ENCODE measurements at regions not wholly inside any gene's neighbourhood (a gene's known extent, or its start where the extent isn't known, plus 50 kb on each side); places are given as distances from the start of the nearest gene placed in this dataset.

GRCh38 chr2:111236025-111236424, 115.3 kb downstream of the BCL2L11 start:
- Histone ChIP-seq H3K4me3 (ENCODE audit: low read depth in 2 of 2, low read length in 2 of 2) (no peak overlapping the region), H3K27me3 (ENCODE audit: control insufficient read depth, insufficient read depth, low read length) (no peaks in the 10 kb centered on the region), H3K9me3 (ENCODE audit: control insufficient read depth, insufficient read depth, low read depth, low read length) (peaks cover 5% of the 10 kb centered on the region; the same call in 1 of the 2 replicates), H3K4me1 (ENCODE audit: control insufficient read depth, insufficient read depth, low read length) (no peaks in the 10 kb centered on the region), H3K27ac (ENCODE audit: low read length) (no peak overlapping the region), H3K36me3 (ENCODE audit: control insufficient read depth, insufficient read depth, low read length) (no peaks in the 10 kb centered on the region)
- 0 out of 2 replicates have a peak, but pooled peaks have one; percentile 38 for ATAC-seq
- ChIA-PET POLR2A (no interaction called here), CTCF (no interaction called here)
- DNase-seq (ENCODE audit: low read depth, low spot score) = no peak
- in situ Hi-C loops (cut with HindIII; ENCODE audit: low pct_unique_long_range_greater_than_20kb, low sequenced_read_pairs) (no loop called here), intact Hi-C loops (cut with micrococcal nuclease; ENCODE audit: unreplicated experiment) (no loop called here)
- TF ChIP-seq TCF7L2 (IDR thresholded peaks at IDR 0.05; ENCODE audit: low read depth, low read length) = no peak
- no peak for TF ChIP-seq CTCF (IDR thresholded peaks at IDR 0.05)
- TF ChIP-seq, protein P1, sequence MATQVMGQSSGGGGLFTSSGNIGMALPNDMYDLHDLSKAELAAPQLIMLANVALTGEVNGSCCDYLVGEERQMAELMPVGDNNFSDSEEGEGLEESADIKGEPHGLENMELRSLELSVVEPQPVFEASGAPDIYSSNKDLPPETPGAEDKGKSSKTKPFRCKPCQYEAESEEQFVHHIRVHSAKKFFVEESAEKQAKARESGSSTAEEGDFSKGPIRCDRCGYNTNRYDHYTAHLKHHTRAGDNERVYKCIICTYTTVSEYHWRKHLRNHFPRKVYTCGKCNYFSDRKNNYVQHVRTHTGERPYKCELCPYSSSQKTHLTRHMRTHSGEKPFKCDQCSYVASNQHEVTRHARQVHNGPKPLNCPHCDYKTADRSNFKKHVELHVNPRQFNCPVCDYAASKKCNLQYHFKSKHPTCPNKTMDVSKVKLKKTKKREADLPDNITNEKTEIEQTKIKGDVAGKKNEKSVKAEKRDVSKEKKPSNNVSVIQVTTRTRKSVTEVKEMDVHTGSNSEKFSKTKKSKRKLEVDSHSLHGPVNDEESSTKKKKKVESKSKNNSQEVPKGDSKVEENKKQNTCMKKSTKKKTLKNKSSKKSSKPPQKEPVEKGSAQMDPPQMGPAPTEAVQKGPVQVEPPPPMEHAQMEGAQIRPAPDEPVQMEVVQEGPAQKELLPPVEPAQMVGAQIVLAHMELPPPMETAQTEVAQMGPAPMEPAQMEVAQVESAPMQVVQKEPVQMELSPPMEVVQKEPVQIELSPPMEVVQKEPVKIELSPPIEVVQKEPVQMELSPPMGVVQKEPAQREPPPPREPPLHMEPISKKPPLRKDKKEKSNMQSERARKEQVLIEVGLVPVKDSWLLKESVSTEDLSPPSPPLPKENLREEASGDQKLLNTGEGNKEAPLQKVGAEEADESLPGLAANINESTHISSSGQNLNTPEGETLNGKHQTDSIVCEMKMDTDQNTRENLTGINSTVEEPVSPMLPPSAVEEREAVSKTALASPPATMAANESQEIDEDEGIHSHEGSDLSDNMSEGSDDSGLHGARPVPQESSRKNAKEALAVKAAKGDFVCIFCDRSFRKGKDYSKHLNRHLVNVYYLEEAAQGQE (IDR thresholded peaks at IDR 0.05; ENCODE audit: insufficient read depth in 1 of 2, low read depth in 2 of 2, low read length in 1 of 2) = no peak
- TF ChIP-seq POLR2AphosphoS5 (IDR thresholded peaks at IDR 0.05; ENCODE audit: low read depth, low read length) = no peak
- no peak for TF ChIP-seq SIN3A (IDR thresholded peaks at IDR 0.05; ENCODE audit: borderline replicate concordance, insufficient read depth, low read depth, low read length)
- BruUV-seq (replicated peaks) = no TSS peak

GRCh38 chr2:111238296-111238695, 117.6 kb downstream of the BCL2L11 start:
- in situ Hi-C loops (cut with HindIII; ENCODE audit: low pct_unique_long_range_greater_than_20kb, low sequenced_read_pairs) = no loop called here
- intact Hi-C loops (cut with micrococcal nuclease; ENCODE audit: unreplicated experiment) = no loop called here
- POLR2A ChIA-PET = no interaction called here
- BruUV-seq (replicated peaks) = no TSS peak
- TF ChIP-seq TCF7L2 (IDR thresholded peaks at IDR 0.05; ENCODE audit: low read depth, low read length) = no peak
- TF ChIP-seq, protein P1 (IDR thresholded peaks at IDR 0.05; ENCODE audit: insufficient read depth in 1 of 2, low read depth in 2 of 2, low read length in 1 of 2) = no peak
- TF ChIP-seq POLR2AphosphoS5 (IDR thresholded peaks at IDR 0.05; ENCODE audit: low read depth, low read length) = no peak
- TF ChIP-seq SIN3A (IDR thresholded peaks at IDR 0.05; ENCODE audit: borderline replicate concordance, insufficient read depth, low read depth, low read length) = no peak
- no peak for TF ChIP-seq CTCF (IDR thresholded peaks at IDR 0.05)
- no peaks in the 10 kb centered on the region for H3K36me3 ChIP-seq (ENCODE audit: control insufficient read depth, insufficient read depth, low read length)
- DNase-seq (ENCODE audit: low read depth, low spot score) (no peak), ATAC-seq (no peak)
- H3K27ac ChIP-seq (ENCODE audit: low read length) = no peak overlapping the region
- no peaks in the 10 kb centered on the region for H3K27me3 ChIP-seq (ENCODE audit: control insufficient read depth, insufficient read depth, low read length)
- H3K9me3 ChIP-seq (ENCODE audit: control insufficient read depth, insufficient read depth, low read depth, low read length) = no peaks in the 10 kb centered on the region
- H3K4me3 ChIP-seq (ENCODE audit: low read depth in 2 of 2, low read length in 2 of 2) = no peak overlapping the region
- no peaks in the 10 kb centered on the region for H3K4me1 ChIP-seq (ENCODE audit: control insufficient read depth, insufficient read depth, low read length)
- CTCF ChIA-PET = no interaction called here
